IMR-90 (cell line): ENCODE measurements at regions not wholly inside any gene's neighbourhood (a gene's known extent, or its start where the extent isn't known, plus 50 kb on each side); places are given as distances from the start of the nearest gene placed in this dataset.

Experiments used
- ATAC-seq: fragments of 200-7000 bp; cut with Tn5 transposase; 2 replicates; pipeline ENCODE4 v1.9.1; 2020; ENCODE audit warnings: low read depth, mild to moderate bottlenecking, moderate library complexity
- BruUV-seq: library from RNA; stranded (reverse); fragments of 400-500 nt; replicated peaks from 2 replicates; lab custom pipeline; 2021; lab: Mats Ljungman, UMichigan
- CTCF ChIA-PET: fragments of 300-600 bp; formaldehyde crosslinking; extraction: SDS; loops from one replicate; lab custom pipeline; 2021; ENCODE audit warnings: antibody characterized with exemption; lab: Yijun Ruan, JAX
- POLR2A ChIA-PET: fragments of 300-600 bp; sonication (Branson Sonifier 250); formaldehyde crosslinking; loops from one replicate; lab custom pipeline; 2022; ENCODE audit warnings: antibody characterized with exemption; ENCODE audit not compliant: unreplicated experiment; lab: Charles Lee
- DNase-seq: peaks from one replicate; pipeline ENCODE4 v3.0.0; 2013
- H2AFZ ChIP-seq: replicated peaks from 2 replicates; pipeline ENCODE3; 2013; ENCODE audit warnings: low read length, mild to moderate bottlenecking; ENCODE audit not compliant: poor library complexity
- H2AK5ac ChIP-seq: 2 replicates; pipeline ENCODE4 v1.6.1; 2013; ENCODE audit warnings: low read depth, low read length, inconsistent platforms
- H2AK9ac ChIP-seq: replicated peaks from 2 replicates; pipeline ENCODE3; 2013; ENCODE audit warnings: mild to moderate bottlenecking, low read depth, low read length, moderate library complexity; ENCODE audit not compliant: poor library complexity
- H2BK120ac ChIP-seq: 2 replicates; pipeline ENCODE4 v1.6.1; 2013; ENCODE audit warnings: low read depth, low read length, inconsistent platforms
- H2BK15ac ChIP-seq: 3 replicates; pipeline ENCODE4 v1.6.1; 2013; ENCODE audit warnings: low read depth, low read length, inconsistent platforms
- H2BK20ac ChIP-seq: 2 replicates; pipeline ENCODE4 v1.6.1; 2013; ENCODE audit warnings: low read depth, mild to moderate bottlenecking, inconsistent platforms, low read length, moderate library complexity
- H2BK5ac ChIP-seq: 2 replicates; pipeline ENCODE4 v1.6.1; 2013; ENCODE audit warnings: mild to moderate bottlenecking, low read depth, low read length, inconsistent platforms; ENCODE audit not compliant: poor library complexity, severe bottlenecking
- H3K14ac ChIP-seq: replicated peaks from 2 replicates; pipeline ENCODE4 v1.6.1; 2013; ENCODE audit warnings: low read depth, low read length, inconsistent platforms
- H3K18ac ChIP-seq: 2 replicates; pipeline ENCODE4 v1.6.1; 2013; ENCODE audit warnings: low read depth, low read length, control low read depth
- H3K23ac ChIP-seq: 2 replicates; pipeline ENCODE4 v1.6.1; 2013; ENCODE audit warnings: low read depth, low read length, inconsistent platforms
- H3K27ac ChIP-seq: 2 replicates; pipeline ENCODE4 v1.5.1; 2013; ENCODE audit warnings: mild to moderate bottlenecking, control low read depth, low read length; ENCODE audit not compliant: insufficient read depth
- H3K27me3 ChIP-seq: 2 replicates; pipeline ENCODE4 v1.6.1; 2013; ENCODE audit warnings: low read length; ENCODE audit not compliant: control insufficient read depth, insufficient read depth
- H3K36me3 ChIP-seq: 2 replicates; pipeline ENCODE4 v1.6.1; 2013; ENCODE audit warnings: low read length, mixed read lengths; ENCODE audit not compliant: control insufficient read depth, insufficient read depth
- H3K4ac ChIP-seq: 2 replicates; pipeline ENCODE4 v1.6.1; 2013; ENCODE audit warnings: low read depth, low read length, inconsistent platforms
- H3K4me1 ChIP-seq: 2 replicates; pipeline ENCODE4 v1.6.1; 2013; ENCODE audit warnings: low read length, mixed read lengths; ENCODE audit not compliant: control insufficient read depth, insufficient read depth
- H3K4me2 ChIP-seq: 2 replicates; pipeline ENCODE4 v1.6.1; 2013; ENCODE audit warnings: low read depth, mild to moderate bottlenecking, control low read depth, low read length, moderate library complexity
- H3K4me3 ChIP-seq: 2 replicates; pipeline ENCODE4 v1.5.1; 2013; ENCODE audit warnings: low read depth, mild to moderate bottlenecking, control low read depth, low read length, moderate library complexity; ENCODE audit not compliant: insufficient read depth
- H3K56ac ChIP-seq: 2 replicates; pipeline ENCODE4 v1.6.1; 2013; ENCODE audit warnings: low read length, inconsistent platforms; ENCODE audit not compliant: insufficient read depth; ENCODE audit errors: extremely low read depth
- H3K79me1 ChIP-seq, 2 experiments: 2 replicates each; pipeline ENCODE4 v1.6.1; 2013; ENCODE audit warnings: low read length in 2 of 2, inconsistent platforms in 1 of 2, low read depth in 1 of 2
- H3K9ac ChIP-seq: 2 replicates; pipeline ENCODE4 v1.6.1; 2013; ENCODE audit warnings: low read depth, low read length, control low read depth
- H3K9me1 ChIP-seq: 2 replicates; pipeline ENCODE4 v1.6.1; 2013; ENCODE audit warnings: low read length, inconsistent platforms; ENCODE audit not compliant: insufficient read depth
- H3K9me3 ChIP-seq: 2 replicates; pipeline ENCODE4 v1.6.1; 2013; ENCODE audit warnings: low read length; ENCODE audit not compliant: control insufficient read depth, insufficient read depth
- H4K20me1 ChIP-seq: 2 replicates; pipeline ENCODE4 v1.6.1; 2013; ENCODE audit warnings: low read length, inconsistent platforms; ENCODE audit not compliant: insufficient read depth
- H4K5ac ChIP-seq: 2 replicates; pipeline ENCODE4 v1.6.1; 2013; ENCODE audit warnings: mild to moderate bottlenecking, low read depth, low read length, control low read depth
- H4K8ac ChIP-seq, 2 experiments: 2 replicates each; pipeline ENCODE4 v1.6.1; 2013; ENCODE audit warnings: low read depth in 2 of 2, low read length in 2 of 2, control low read depth in 1 of 2, inconsistent platforms in 1 of 2
- H4K91ac ChIP-seq: 2 replicates; pipeline ENCODE4 v1.6.1; 2013; ENCODE audit warnings: low read depth, low read length, inconsistent platforms; ENCODE audit not compliant: insufficient read depth
- BHLHE40 ChIP-seq: fragments of 150-350 bp; IDR thresholded peaks from 2 replicates; pipeline ENCODE4 v1.6.1; 2016; ENCODE audit warnings: mild to moderate bottlenecking, low read depth, low read length
- CHD1 ChIP-seq: IDR thresholded peaks from 2 replicates; pipeline ENCODE4 v1.6.1; 2012; ENCODE audit warnings: low read depth, low read length, improper control_type of control experiment
- FOS ChIP-seq: fragments of 150-350 bp; IDR thresholded peaks from 2 replicates; pipeline ENCODE4 v1.6.1; 2016; ENCODE audit warnings: low read depth, low read length
- MAFK ChIP-seq: IDR thresholded peaks from 2 replicates; pipeline ENCODE4 v1.6.1; 2012; ENCODE audit warnings: low read depth, low read length, improper control_type of control experiment
- MAZ ChIP-seq: IDR thresholded peaks from 2 replicates; pipeline ENCODE4 v1.6.1; 2012; ENCODE audit warnings: low read depth, mild to moderate bottlenecking, low read length, improper control_type of control experiment, moderate library complexity, borderline replicate concordance
- POLR2A ChIP-seq: IDR thresholded peaks from 2 replicates; pipeline ENCODE4 v1.6.1; 2012; ENCODE audit warnings: mild to moderate bottlenecking, low read depth, low read length
- RCOR1 ChIP-seq: IDR thresholded peaks from 2 replicates; pipeline ENCODE4 v1.6.1; 2012; ENCODE audit warnings: mild to moderate bottlenecking, low read length, improper control_type of control experiment; ENCODE audit not compliant: insufficient replicate concordance
- RFX5 ChIP-seq: IDR thresholded peaks from 2 replicates; pipeline ENCODE4 v1.8.0; 2012; ENCODE audit warnings: low read depth, mild to moderate bottlenecking, low read length, moderate library complexity
- WGBS, 2 experiments: methylation state at CpG; one replicate each; pipeline versions ENCODE4 v1.1.5 to v1.1.7; 2013; ENCODE audit warnings: missing lambda C conversion rate in 2 of 2; ENCODE audit not compliant: insufficient read length in 1 of 2; ENCODE audit errors: extremely low coverage in 2 of 2; 5-methylcytosine and 5-hydroxymethylcytosine counted together
- dilution Hi-C: fragments of 300-500 bp; cut with HindIII; formaldehyde crosslinking; loops from one replicate; pipeline ENCODE4 v1.14.3; 2018; ENCODE audit warnings: low sequenced_read_pairs; ENCODE audit not compliant: unreplicated experiment
- in situ Hi-C: fragments of 300-500 bp; cut with MboI; formaldehyde crosslinking; loops from 3 replicates; pipeline ENCODE4 v1.14.3; 2019; ENCODE audit warnings: low sequenced_read_pairs, inconsistent platforms, mixed read lengths
- intact Hi-C: fragments of 100-400 bp; cut with micrococcal nuclease; formaldehyde crosslinking; loops from 2 replicates; pipeline ENCODE4 v1.10.0; 2022
- TF ChIP-seq, protein P1 (sequence below): fragments of 150-350 bp; IDR thresholded peaks from 2 replicates; pipeline ENCODE4 v1.6.1; 2017; ENCODE audit warnings: mild to moderate bottlenecking, antibody characterized with exemption, low read length, low read depth

DNA sequence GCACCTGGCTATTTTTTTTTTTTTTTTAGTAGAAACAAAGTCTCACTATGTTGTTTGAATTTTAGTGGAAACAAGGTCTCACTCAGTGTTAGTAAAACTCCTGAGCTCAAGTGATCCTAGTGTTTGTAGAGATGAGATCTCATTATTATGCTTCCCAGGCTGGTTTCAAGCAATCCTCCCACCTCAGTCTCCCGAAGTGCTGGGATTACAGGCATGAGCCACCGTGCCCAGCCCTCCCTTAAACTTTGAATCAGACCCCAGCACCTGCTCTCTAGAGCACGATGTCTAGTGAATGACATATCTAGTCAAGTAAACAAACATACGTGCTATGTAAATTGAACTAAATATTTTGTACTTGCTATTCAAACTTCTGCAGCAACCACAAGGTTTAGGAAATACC, 105.6 kb upstream of the MYO3A start:
- no peak overlapping the region for H4K91ac ChIP-seq
- H3K36me3 ChIP-seq: no peaks in the 10 kb centered on the region
- H2BK20ac ChIP-seq: no peak overlapping the region
- H3K9me1 ChIP-seq: no peaks in the 10 kb centered on the region
- no peaks in the 10 kb centered on the region for H3K79me1 ChIP-seq
- no peak overlapping the region for H4K8ac ChIP-seq
- no peak overlapping the region for H3K4me2 ChIP-seq
- no peaks in the 10 kb centered on the region for H4K20me1 ChIP-seq
- no peaks in the 10 kb centered on the region for H3K27me3 ChIP-seq
- H2BK5ac ChIP-seq: no peak overlapping the region
- intact Hi-C loops: no loop called here
- H2AK9ac ChIP-seq: no peak overlapping the region
- H3K56ac ChIP-seq: no peak overlapping the region
- no peak overlapping the region for H3K9ac ChIP-seq
- H2BK15ac ChIP-seq: no peak overlapping the region
- no peak overlapping the region for H3K4me3 ChIP-seq
- ATAC-seq (no peak), DNase-seq (no peak)
- H3K27ac ChIP-seq: no peak overlapping the region
- no peak overlapping the region for H3K14ac ChIP-seq
- H3K4ac ChIP-seq: no peak overlapping the region
- ChIA-PET POLR2A (no interaction called here), CTCF (no interaction called here)
- dilution Hi-C loops: no loop called here
- BruUV-seq: no TSS peak
- no peak overlapping the region for H2AK5ac ChIP-seq
- H3K23ac ChIP-seq: no peak overlapping the region
- H2BK120ac ChIP-seq: no peak overlapping the region
- peaks cover 6% of the 10 kb centered on the region; the same call in 1 of the 2 replicates for H3K9me3 ChIP-seq
- in situ Hi-C loops: no loop called here
- no peak overlapping the region for H2AFZ ChIP-seq
- H3K18ac ChIP-seq: no peak overlapping the region
- TF ChIP-seq, protein P1, sequence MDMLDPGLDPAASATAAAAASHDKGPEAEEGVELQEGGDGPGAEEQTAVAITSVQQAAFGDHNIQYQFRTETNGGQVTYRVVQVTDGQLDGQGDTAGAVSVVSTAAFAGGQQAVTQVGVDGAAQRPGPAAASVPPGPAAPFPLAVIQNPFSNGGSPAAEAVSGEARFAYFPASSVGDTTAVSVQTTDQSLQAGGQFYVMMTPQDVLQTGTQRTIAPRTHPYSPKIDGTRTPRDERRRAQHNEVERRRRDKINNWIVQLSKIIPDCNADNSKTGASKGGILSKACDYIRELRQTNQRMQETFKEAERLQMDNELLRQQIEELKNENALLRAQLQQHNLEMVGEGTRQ: no peak
- TF ChIP-seq RFX5: no peak
- TF ChIP-seq MAFK: no peak
- no peak for TF ChIP-seq POLR2A
- TF ChIP-seq RCOR1: no peak
- no peak for TF ChIP-seq FOS
- no peak for TF ChIP-seq BHLHE40
- no peak for TF ChIP-seq CHD1
- TF ChIP-seq MAZ: no peak
- no peak overlapping the region for H4K5ac ChIP-seq
- WGBS, 2 experiments: 40% methylated on average over 1 of the region's 4 CpGs; no CpG with 5 or more reads in 1 of the 2 experiments
- H3K4me1 ChIP-seq: no peaks in the 10 kb centered on the region
